ENCODE measurements at regions not wholly inside any gene's neighbourhood (a gene's known extent, or its start where the extent isn't known, plus 50 kb on each side); places are given as distances from the start of the nearest gene placed in this dataset.
"Not testable (repeated sequence)": the region's sequence is repeated elsewhere in the genome, so short reads cannot be mapped to it uniquely, and the experiment has no call there.

DNA sequence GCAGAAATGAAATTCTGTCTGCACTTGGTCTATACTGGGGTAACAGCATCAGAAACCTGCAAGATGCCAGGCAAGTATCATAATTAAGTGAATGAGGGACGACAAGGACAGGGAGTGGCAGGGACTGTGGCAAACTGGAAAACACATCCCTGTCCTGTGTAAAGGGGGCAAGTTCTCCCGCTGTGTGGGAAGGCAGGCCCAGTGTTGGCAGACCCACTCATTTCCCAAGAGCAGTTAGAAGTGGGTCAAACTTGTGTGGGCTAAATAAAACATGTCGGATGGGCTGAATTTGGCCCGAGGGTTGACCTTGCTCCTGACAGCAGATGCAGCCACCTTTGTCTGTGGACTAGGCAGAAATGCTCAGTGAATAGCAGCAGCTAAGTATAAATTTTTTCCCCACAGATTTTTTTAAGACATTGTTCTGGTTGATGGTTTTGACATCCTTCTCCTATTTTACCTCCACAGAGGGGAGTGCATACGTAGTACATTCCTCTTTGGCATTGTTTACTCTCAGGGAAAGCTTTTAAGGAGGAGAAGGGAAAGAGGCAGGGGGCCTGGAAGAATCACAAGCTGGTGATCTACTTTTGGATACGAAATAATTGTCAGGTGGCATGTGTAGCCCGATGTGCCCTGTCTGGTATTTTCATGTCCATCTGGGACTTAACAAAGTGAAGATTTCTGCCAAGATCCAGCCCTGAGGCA lies 72.6 kb upstream of the SEC22B start:
- POLR2A ChIA-PET; H3K9me3 ChIP-seq (ENCODE audit: low read length); H3K4me3 Mint-ChIP-seq; DNase-seq; CTCF ChIA-PET; H3K4me3 ChIP-seq (ENCODE audit: low read length); H3K27ac ChIP-seq (ENCODE audit: low read depth, low read length); H3K9me3 Mint-ChIP-seq; H3K27me3 ChIP-seq (ENCODE audit: insufficient read depth, low read length, poor library complexity, severe bottlenecking); H3K27me3 Mint-ChIP-seq; H3K4me1 Mint-ChIP-seq; H3K27ac Mint-ChIP-seq; H3K36me3 Mint-ChIP-seq; H3K36me3 ChIP-seq (ENCODE audit: insufficient read depth, low read length); H3K4me1 ChIP-seq (ENCODE audit: insufficient read depth, low read length): not testable (repeated sequence)

DNA sequence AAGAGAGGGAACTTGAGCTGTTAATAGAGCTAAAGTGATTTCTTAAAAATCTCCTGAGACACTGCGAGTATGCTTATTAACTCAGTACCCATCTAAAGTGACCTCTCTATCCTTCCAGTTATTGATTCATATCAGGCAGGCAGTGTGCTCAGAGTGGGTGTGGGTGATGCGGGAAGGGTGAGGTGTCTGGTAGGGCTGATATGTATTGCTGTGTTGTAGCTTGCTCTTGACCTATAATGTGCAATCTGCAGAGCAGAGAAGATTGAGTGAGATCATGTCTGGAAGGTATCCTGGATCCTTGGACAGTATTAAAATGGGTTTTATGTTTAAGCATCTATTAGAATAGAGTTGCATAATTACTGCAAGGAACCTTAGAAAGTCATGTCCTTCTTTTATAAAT lies 71.9 kb upstream of the SEC22B start:
- H3K9me3 ChIP-seq (ENCODE audit: low read length); H3K27ac Mint-ChIP-seq; H3K27ac ChIP-seq (ENCODE audit: low read depth, low read length); H3K27me3 ChIP-seq (ENCODE audit: insufficient read depth, low read length, poor library complexity, severe bottlenecking); H3K9me3 Mint-ChIP-seq; H3K4me3 ChIP-seq (ENCODE audit: low read length); H3K4me1 ChIP-seq (ENCODE audit: insufficient read depth, low read length); H3K4me3 Mint-ChIP-seq; H3K36me3 ChIP-seq (ENCODE audit: insufficient read depth, low read length); H3K4me1 Mint-ChIP-seq; H3K36me3 Mint-ChIP-seq; CTCF ChIA-PET; DNase-seq; POLR2A ChIA-PET; H3K27me3 Mint-ChIP-seq: not testable (repeated sequence)

DNA sequence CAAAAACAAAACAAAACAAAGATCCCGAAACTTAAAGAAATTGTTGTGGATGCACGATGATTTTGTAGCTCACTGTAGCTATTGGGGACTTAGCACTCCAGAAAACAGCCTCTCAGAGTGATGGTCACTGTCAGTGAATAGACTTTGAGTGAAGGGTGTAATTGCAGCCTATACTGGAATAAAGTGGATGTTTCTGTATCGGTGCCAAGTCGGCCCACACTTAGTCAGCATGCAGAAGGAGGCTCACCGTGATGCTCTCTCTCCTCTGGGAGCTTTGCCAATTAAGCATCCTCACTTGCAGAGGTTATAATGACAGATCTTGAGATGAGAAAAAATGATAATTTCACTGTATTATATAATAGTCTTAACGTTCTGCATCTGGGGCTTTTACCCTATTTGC lies 67.5 kb upstream of the SEC22B start:
- not testable (repeated sequence) for H3K9me3 ChIP-seq (ENCODE audit: low read length); H3K36me3 Mint-ChIP-seq

DNA sequence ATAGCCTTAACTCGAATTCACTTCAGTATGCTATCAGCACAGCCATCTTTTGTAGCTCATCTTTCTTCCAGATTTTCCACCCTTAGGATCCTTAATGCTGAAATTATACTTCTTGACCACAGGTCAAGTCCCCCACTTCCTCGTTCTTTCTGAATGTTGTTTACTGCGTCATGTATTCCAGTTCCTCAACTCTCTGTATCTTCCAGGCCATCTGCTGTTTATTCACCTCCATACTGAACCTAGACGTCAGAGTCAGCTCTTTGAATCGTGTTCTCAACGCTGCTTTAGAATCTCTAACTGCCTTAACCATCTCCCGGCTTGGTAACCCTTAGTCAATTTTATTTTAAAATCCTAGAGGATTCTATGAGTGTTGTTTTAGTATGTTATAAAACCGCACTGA lies 66.3 kb upstream of the SEC22B start:
- H3K27ac Mint-ChIP-seq; H3K4me3 Mint-ChIP-seq; DNase-seq; H3K36me3 Mint-ChIP-seq; H3K4me3 ChIP-seq (ENCODE audit: low read length); H3K36me3 ChIP-seq (ENCODE audit: insufficient read depth, low read length); H3K9me3 ChIP-seq (ENCODE audit: low read length); H3K27me3 ChIP-seq (ENCODE audit: insufficient read depth, low read length, poor library complexity, severe bottlenecking); CTCF ChIA-PET; H3K9me3 Mint-ChIP-seq; H3K4me1 Mint-ChIP-seq; H3K27ac ChIP-seq (ENCODE audit: low read depth, low read length); H3K4me1 ChIP-seq (ENCODE audit: insufficient read depth, low read length); H3K27me3 Mint-ChIP-seq; POLR2A ChIA-PET: not testable (repeated sequence)

More for the DNA sequence above, 67.5 kb upstream of the SEC22B start:
- H3K4me3 ChIP-seq (ENCODE audit: low read length); H3K4me1 ChIP-seq (ENCODE audit: insufficient read depth, low read length); H3K27me3 Mint-ChIP-seq; H3K27me3 ChIP-seq (ENCODE audit: insufficient read depth, low read length, poor library complexity, severe bottlenecking); H3K36me3 ChIP-seq (ENCODE audit: insufficient read depth, low read length); H3K27ac ChIP-seq (ENCODE audit: low read depth, low read length); POLR2A ChIA-PET; H3K9me3 Mint-ChIP-seq; H3K27ac Mint-ChIP-seq; H3K4me3 Mint-ChIP-seq; H3K4me1 Mint-ChIP-seq; DNase-seq; CTCF ChIA-PET: not testable (repeated sequence)

DNA sequence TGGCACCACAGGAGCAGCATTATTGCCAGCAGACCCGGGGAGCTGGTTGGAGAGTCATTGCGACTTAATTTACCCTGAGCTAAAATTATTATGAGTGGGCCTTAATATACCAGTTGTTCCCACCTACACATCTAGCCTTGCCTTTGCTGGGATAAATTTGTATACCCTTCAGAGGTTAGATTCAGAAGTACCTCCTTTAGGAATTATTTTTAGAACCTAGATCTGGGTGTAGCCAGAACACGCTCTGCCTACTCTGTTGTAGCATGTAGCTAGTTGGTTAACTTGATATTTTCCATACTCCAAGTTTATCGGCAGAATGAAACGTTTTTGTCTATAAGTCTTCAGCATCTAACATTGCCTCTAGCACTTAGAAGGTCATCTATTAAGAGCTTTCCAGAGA lies 65.5 kb upstream of the SEC22B start:
- POLR2A ChIA-PET; H3K9me3 ChIP-seq (ENCODE audit: low read length); H3K27ac ChIP-seq (ENCODE audit: low read depth, low read length); H3K27ac Mint-ChIP-seq; H3K4me3 ChIP-seq (ENCODE audit: low read length); DNase-seq; H3K9me3 Mint-ChIP-seq; H3K27me3 ChIP-seq (ENCODE audit: insufficient read depth, low read length, poor library complexity, severe bottlenecking); H3K4me3 Mint-ChIP-seq; H3K27me3 Mint-ChIP-seq; H3K4me1 Mint-ChIP-seq; H3K4me1 ChIP-seq (ENCODE audit: insufficient read depth, low read length); CTCF ChIA-PET; H3K36me3 Mint-ChIP-seq; H3K36me3 ChIP-seq (ENCODE audit: insufficient read depth, low read length): not testable (repeated sequence)

DNA sequence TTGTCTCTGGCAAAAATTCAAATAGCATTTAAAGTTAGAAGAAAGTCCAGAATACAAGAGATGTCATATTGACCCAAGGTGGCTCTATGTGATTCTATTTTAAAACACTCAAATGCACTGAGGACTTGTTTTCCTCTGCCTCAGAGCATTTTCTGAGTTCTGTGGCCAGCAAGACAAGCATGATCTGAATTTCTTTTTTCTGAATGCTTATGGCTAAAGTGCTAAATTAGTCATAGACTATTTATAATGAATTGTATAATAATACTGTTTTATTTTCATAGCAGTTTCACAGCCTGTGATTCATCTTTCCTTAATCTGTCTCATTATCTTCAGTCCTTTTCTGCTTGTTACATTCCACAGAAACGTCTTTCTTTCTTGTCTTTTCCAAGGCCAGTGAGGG lies 63.9 kb upstream of the SEC22B start:
- POLR2A ChIA-PET; CTCF ChIA-PET; H3K9me3 ChIP-seq (ENCODE audit: low read length); DNase-seq; H3K27me3 ChIP-seq (ENCODE audit: insufficient read depth, low read length, poor library complexity, severe bottlenecking); H3K27ac Mint-ChIP-seq; H3K9me3 Mint-ChIP-seq; H3K4me3 Mint-ChIP-seq; H3K4me1 ChIP-seq (ENCODE audit: insufficient read depth, low read length); H3K4me3 ChIP-seq (ENCODE audit: low read length); H3K36me3 ChIP-seq (ENCODE audit: insufficient read depth, low read length); H3K27ac ChIP-seq (ENCODE audit: low read depth, low read length); H3K27me3 Mint-ChIP-seq; H3K36me3 Mint-ChIP-seq; H3K4me1 Mint-ChIP-seq: not testable (repeated sequence)

DNA sequence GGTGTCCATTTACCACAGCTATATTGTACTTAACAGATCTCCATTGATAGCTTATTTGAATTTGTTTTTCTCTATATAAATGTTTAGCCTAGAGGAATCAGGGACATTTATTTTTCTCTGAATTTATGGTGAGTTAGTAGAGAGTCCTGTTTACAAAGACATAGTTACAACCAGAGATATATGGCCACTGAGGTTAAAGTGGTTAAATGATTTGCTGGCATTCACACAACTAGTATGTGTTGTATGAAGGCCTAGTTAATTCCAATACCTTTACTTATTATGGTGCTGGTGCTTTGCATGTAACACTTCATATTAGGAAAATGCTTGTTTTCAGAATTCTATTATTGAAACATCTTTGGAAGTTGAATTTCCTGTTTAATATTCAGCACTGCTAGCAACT lies 63.0 kb upstream of the SEC22B start:
- H3K4me3 ChIP-seq (ENCODE audit: low read length); H3K27me3 Mint-ChIP-seq; DNase-seq; H3K27ac Mint-ChIP-seq; H3K4me1 Mint-ChIP-seq; H3K36me3 ChIP-seq (ENCODE audit: insufficient read depth, low read length); H3K9me3 ChIP-seq (ENCODE audit: low read length); H3K4me3 Mint-ChIP-seq; H3K4me1 ChIP-seq (ENCODE audit: insufficient read depth, low read length); H3K9me3 Mint-ChIP-seq; POLR2A ChIA-PET; H3K27ac ChIP-seq (ENCODE audit: low read depth, low read length); CTCF ChIA-PET; H3K27me3 ChIP-seq (ENCODE audit: insufficient read depth, low read length, poor library complexity, severe bottlenecking); H3K36me3 Mint-ChIP-seq: not testable (repeated sequence)

DNA sequence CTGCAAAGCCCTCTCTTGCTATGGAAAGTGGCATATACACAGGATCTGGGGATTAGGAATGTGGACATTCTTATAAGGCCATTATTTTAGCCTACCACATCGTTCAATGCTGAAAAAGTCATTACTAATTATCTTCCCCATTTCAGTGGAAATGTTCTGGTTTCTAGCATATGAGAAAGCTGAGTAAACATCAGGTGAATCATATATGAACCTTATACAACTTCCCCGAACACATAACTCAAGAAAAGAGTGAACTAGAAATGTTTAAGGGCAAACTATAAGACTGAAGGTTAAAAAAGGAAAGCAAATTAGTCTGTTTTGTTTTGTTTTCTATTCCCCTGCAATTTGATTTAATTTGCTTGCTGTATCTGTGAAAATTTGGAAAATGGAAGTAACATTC lies 62.5 kb upstream of the SEC22B start:
- H3K9me3 ChIP-seq (ENCODE audit: low read length); CTCF ChIA-PET; POLR2A ChIA-PET: not testable (repeated sequence)

DNA sequence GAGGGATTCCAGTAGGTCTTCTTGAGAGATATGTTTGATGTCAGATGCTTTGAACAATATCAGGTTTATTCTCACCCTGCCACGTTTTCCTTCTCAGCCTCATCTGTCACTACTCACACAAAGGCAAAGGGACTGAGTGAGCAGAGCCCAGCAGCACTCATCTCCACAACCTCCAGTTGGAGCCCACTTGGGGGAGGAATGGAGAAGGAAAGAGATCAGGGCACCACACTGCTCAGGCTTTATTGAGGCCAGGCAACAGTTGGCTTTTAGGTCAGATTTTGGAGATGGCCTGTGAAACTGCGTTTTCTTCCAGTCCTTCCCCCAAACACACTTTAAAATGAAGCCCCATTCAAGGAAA lies 57.3 kb upstream of the SEC22B start:
- H3K9me3 ChIP-seq (ENCODE audit: low read length); H3K4me3 ChIP-seq (ENCODE audit: low read length); H3K27ac ChIP-seq (ENCODE audit: low read depth, low read length); H3K36me3 ChIP-seq (ENCODE audit: insufficient read depth, low read length); CTCF ChIA-PET; H3K4me1 ChIP-seq (ENCODE audit: insufficient read depth, low read length); H3K27ac Mint-ChIP-seq; DNase-seq; H3K4me1 Mint-ChIP-seq; H3K9me3 Mint-ChIP-seq; H3K4me3 Mint-ChIP-seq; H3K36me3 Mint-ChIP-seq; H3K27me3 Mint-ChIP-seq; POLR2A ChIA-PET; H3K27me3 ChIP-seq (ENCODE audit: insufficient read depth, low read length, poor library complexity, severe bottlenecking): not testable (repeated sequence)

More for the DNA sequence above, 62.5 kb upstream of the SEC22B start:
- H3K27ac ChIP-seq (ENCODE audit: low read depth, low read length); H3K27me3 ChIP-seq (ENCODE audit: insufficient read depth, low read length, poor library complexity, severe bottlenecking); H3K36me3 Mint-ChIP-seq; H3K9me3 Mint-ChIP-seq; H3K4me3 Mint-ChIP-seq; H3K4me1 Mint-ChIP-seq; H3K36me3 ChIP-seq (ENCODE audit: insufficient read depth, low read length); DNase-seq; H3K4me3 ChIP-seq (ENCODE audit: low read length); H3K4me1 ChIP-seq (ENCODE audit: insufficient read depth, low read length); H3K27ac Mint-ChIP-seq; H3K27me3 Mint-ChIP-seq: not testable (repeated sequence)
